K562 (cell line): ENCODE measurements at regions not wholly inside any gene's neighbourhood (a gene's known extent, or its start where the extent isn't known, plus 50 kb on each side); places are given as distances from the start of the nearest gene placed in this dataset.

Experiments used
- ATAC-seq: fragments of 200-7000 bp; cut with Tn5 transposase; 3 replicates; pipeline ENCODE4 v1.9.1; 2020; ENCODE audit warnings: moderate library complexity
- BruUV-seq: library from RNA; stranded (reverse); fragments of 400-500 nt; replicated peaks from 2 replicates; lab custom pipeline; 2021; lab: Mats Ljungman, UMichigan
- CTCF ChIA-PET: fragments of 300-600 bp; formaldehyde crosslinking; extraction: SDS; loops from one replicate; lab custom pipeline; 2021; ENCODE audit warnings: low intra/inter-chr PET ratio; lab: Yijun Ruan, JAX
- POLR2A ChIA-PET: fragments of 300-600, 350-650 bp; sonication (Branson Sonifier 250); formaldehyde crosslinking; extraction: SDS; loops from one replicate; lab custom pipeline; 2021; ENCODE audit warnings: antibody characterized with exemption, inconsistent platforms; lab: Yijun Ruan, JAX
- DNase-seq, 4 experiments: peaks; one replicate each; pipeline versions ENCODE4 v3.0.0 to v3.0.0-alpha.2; 2011 to 2018; ENCODE audit warnings: low spot score in 3 of 4, mixed read lengths in 3 of 4; ENCODE audit errors: extremely low read depth in 1 of 4
- FAIRE-seq: peaks from 2 replicates; lab custom pipeline; 2011; peaks lifted over from hg19 to GRCh38; lab: Jason Lieb, UNC
- H2AFZ ChIP-seq: 2 replicates; pipeline ENCODE4 v1.6.0; 2011; ENCODE audit warnings: low read depth, low read length, control low read depth, inconsistent platforms
- H3K27ac ChIP-seq: fragments of 200-600 bp; 3 replicates; pipeline ENCODE4 v1.8.0; 2011; ENCODE audit warnings: low read depth, mild to moderate bottlenecking, control low read depth, inconsistent platforms, low read length, moderate library complexity, mixed read lengths; ENCODE audit errors: extremely low read depth
- H3K27me3 ChIP-seq, 2 experiments: fragments of 300-600 bp in 1 of 2; 2 replicates in 1 of 2; 3 replicates in 1 of 2; pipeline versions ENCODE4 v1.6.0 to v1.8.0; 2011; ENCODE audit warnings: inconsistent platforms in 2 of 2, low read length in 2 of 2, mild to moderate bottlenecking in 1 of 2, mixed read lengths in 1 of 2, moderate library complexity in 1 of 2; ENCODE audit not compliant: control insufficient read depth in 2 of 2, insufficient read depth in 2 of 2
- H3K36me3 ChIP-seq: fragments of 300-600 bp; 3 replicates; pipeline ENCODE4 v1.8.0; 2011; ENCODE audit warnings: mild to moderate bottlenecking, low read length, inconsistent platforms; ENCODE audit not compliant: control insufficient read depth, insufficient read depth
- H3K4me1 ChIP-seq, 2 experiments: fragments of 200-600 bp in 1 of 2; replicated peaks in 1 of 2; 2 replicates in 1 of 2; 3 replicates in 1 of 2; pipeline versions ENCODE4 v1.5.1 to v1.8.0; 2011; ENCODE audit warnings: inconsistent platforms in 2 of 2, low read length in 2 of 2, mild to moderate bottlenecking in 1 of 2, mixed read lengths in 1 of 2, moderate library complexity in 1 of 2; ENCODE audit not compliant: control insufficient read depth in 2 of 2, insufficient read depth in 2 of 2
- H3K4me2 ChIP-seq: 2 replicates; pipeline ENCODE4 v1.6.1; 2011; ENCODE audit warnings: low read length, control low read depth, inconsistent platforms, mixed read lengths; ENCODE audit not compliant: insufficient read depth
- H3K4me3 ChIP-seq: fragments of 200-600 bp; sonication (generic), shearing (Covaris generic); 2 replicates; pipeline ENCODE4 v1.5.1; 2016; ENCODE audit warnings: control low read depth, inconsistent platforms
- H3K79me2 ChIP-seq: fragments of 200-600 bp; 3 replicates; pipeline ENCODE4 v1.8.0; 2011; ENCODE audit warnings: low read length, inconsistent platforms; ENCODE audit not compliant: control insufficient read depth, insufficient read depth
- H3K9ac ChIP-seq, 2 experiments: 2 replicates each; pipeline versions ENCODE4 v1.6.0 to v1.6.1; 2011; ENCODE audit warnings: low read depth in 2 of 2, low read length in 2 of 2, control low read depth in 1 of 2, inconsistent platforms in 1 of 2, mild to moderate bottlenecking in 1 of 2, mixed read lengths in 1 of 2; ENCODE audit not compliant: insufficient read depth in 1 of 2
- H3K9me1 ChIP-seq: one replicate; pipeline ENCODE4 v1.6.0; 2011; ENCODE audit warnings: inconsistent platforms, mild to moderate bottlenecking, low read length, moderate library complexity; ENCODE audit not compliant: control insufficient read depth, insufficient read depth
- H3K9me3 ChIP-seq: replicated peaks from 2 replicates; pipeline ENCODE4 v1.5.1; 2011; ENCODE audit warnings: low read depth, low read length, inconsistent platforms; ENCODE audit not compliant: control insufficient read depth, insufficient read depth
- H4K20me1 ChIP-seq: replicated peaks from 2 replicates; pipeline ENCODE4 v1.6.1; 2011; ENCODE audit warnings: low read length, inconsistent platforms, mixed read lengths; ENCODE audit not compliant: control insufficient read depth, insufficient read depth
- BRF2 ChIP-seq: IDR thresholded peaks from 3 replicates; pipeline ENCODE4 v1.6.1; 2011; ENCODE audit warnings: borderline replicate concordance, mild to moderate bottlenecking; ENCODE audit not compliant: insufficient read length, insufficient read depth
- CTBP1 ChIP-seq: fragments of 450-650 bp; IDR thresholded peaks from 2 replicates; pipeline ENCODE4 v1.6.1; 2016; ENCODE audit warnings: borderline replicate concordance
- DDX20 ChIP-seq: fragments of 450-650 bp; IDR thresholded peaks from 2 replicates; pipeline ENCODE4 v1.6.1; 2016; ENCODE audit warnings: missing genetic modification characterization, low read depth, mild to moderate bottlenecking, missing compliant biosample characterization, moderate library complexity
- ELF2 ChIP-seq: fragments of 250-450 bp; sonication (Bioruptor Pico); IDR thresholded peaks from 2 replicates; pipeline ENCODE4 v1.5.0; 2021; ENCODE audit warnings: mild to moderate bottlenecking
- GTF2E2 ChIP-seq: fragments of 200-800 bp; sonication (Bioruptor generic); IDR thresholded peaks from 2 replicates; pipeline ENCODE4 v1.6.1; 2016; ENCODE audit warnings: missing genetic modification characterization, missing compliant biosample characterization
- KDM1A ChIP-seq, 2 experiments: fragments of 450-650 bp; IDR thresholded peaks; 2 replicates each; pipeline ENCODE4 v1.6.1; 2016; ENCODE audit warnings: mild to moderate bottlenecking in 2 of 2
- MCM3 ChIP-seq: fragments of 450-650 bp; IDR thresholded peaks from 2 replicates; pipeline ENCODE4 v1.6.1; 2016
- NFXL1 ChIP-seq: fragments of 450-650 bp; formaldehyde crosslinking; IDR thresholded peaks from 2 replicates; pipeline ENCODE4 v1.4.0; 2021; ENCODE audit warnings: mild to moderate bottlenecking
- SMAD2 ChIP-seq: fragments of 150-350 bp; IDR thresholded peaks from 2 replicates; pipeline ENCODE4 v1.6.1; 2014; ENCODE audit warnings: low read depth, mild to moderate bottlenecking, low read length
- SNIP1 ChIP-seq: fragments of 450-650 bp; IDR thresholded peaks from 2 replicates; pipeline ENCODE4 v1.7.1; 2017; ENCODE audit warnings: low read depth, mild to moderate bottlenecking
- SNRNP70 ChIP-seq: fragments of 200-400 bp; formaldehyde crosslinking; optimal IDR thresholded peaks from 2 replicates; pipeline ENCODE3; 2017; ENCODE audit warnings: low read depth, low read length
- TSC22D4 ChIP-seq: fragments of 450-650 bp; IDR thresholded peaks from 2 replicates; pipeline ENCODE4 v1.6.1; 2016; ENCODE audit warnings: missing genetic modification characterization, missing biosample characterization, control low read depth
- ZFP1 ChIP-seq: fragments of 450-650 bp; formaldehyde crosslinking; IDR thresholded peaks from 2 replicates; pipeline ENCODE4 v1.4.0; 2020; ENCODE audit warnings: mild to moderate bottlenecking, mixed read lengths
- WGBS: fragments of 100-300 bp; shearing (Covaris generic); methylation state at CpG from one replicate; pipeline ENCODE4 v1.1.6; 2016; ENCODE audit warnings: low coverage, mixed read lengths; ENCODE audit not compliant: insufficient coverage; ENCODE audit errors: missing lambda C conversion rate; 5-methylcytosine and 5-hydroxymethylcytosine counted together
- in situ Hi-C: fragments of 300-500 bp; cut with MboI; formaldehyde crosslinking; loops from 4 replicates; pipeline ENCODE4 v1.15.0; 2018; ENCODE audit warnings: inconsistent platforms, mixed read lengths
- intact Hi-C: fragments of 100-400 bp; cut with micrococcal nuclease; formaldehyde crosslinking; loops from 2 replicates; pipeline ENCODE4 v1.14.2; 2022
- TF ChIP-seq, protein P1 (sequence below), 2 experiments: fragments of 450-650 bp; conservative IDR thresholded peaks; 2 replicates each; pipeline ENCODE4 v1.6.1; 2017; ENCODE audit warnings: mild to moderate bottlenecking in 2 of 2, moderate library complexity in 2 of 2
- TF ChIP-seq, protein P2 (sequence below), 2 experiments: IDR thresholded peaks; 2 replicates each; pipeline ENCODE4 v1.6.1; 2011; ENCODE audit warnings: borderline replicate concordance in 1 of 2, control low read depth in 1 of 2, low read depth in 1 of 2, low read length in 1 of 2, mild to moderate bottlenecking in 1 of 2, mixed read lengths in 1 of 2, moderate library complexity in 1 of 2; ENCODE audit not compliant: insufficient read depth in 1 of 2, insufficient read length in 1 of 2, poor library complexity in 1 of 2, severe bottlenecking in 1 of 2; ENCODE audit errors: extremely low read depth in 1 of 2

GRCh38 chr20:17822540-17823408, 123.0 kb downstream of the BANF2 start:
- POLR2A ChIA-PET = no interaction called here
- no peak overlapping the region for H3K9ac ChIP-seq
- BruUV-seq = no TSS peak
- no peak overlapping the region for H3K4me2 ChIP-seq
- ATAC-seq (no peak), FAIRE-seq (no peak), DNase-seq (no peak)
- TF ChIP-seq CTBP1 (no peak), BRF2 (no peak), GTF2E2 (tag) (no peak), ZFP1 (CRISPR knock-in tag) (no peak), SNRNP70 (no peak), MCM3 (no peak), DDX20 (tag) (no peak), SNIP1 (no peak), TSC22D4 (tag) (no peak), ELF2 (no peak), SMAD2 (no peak), KDM1A (IDR thresholded peaks at IDR 0.05) (no peak), NFXL1 (CRISPR knock-in tag) (no peak)
- TF ChIP-seq, protein P1, sequence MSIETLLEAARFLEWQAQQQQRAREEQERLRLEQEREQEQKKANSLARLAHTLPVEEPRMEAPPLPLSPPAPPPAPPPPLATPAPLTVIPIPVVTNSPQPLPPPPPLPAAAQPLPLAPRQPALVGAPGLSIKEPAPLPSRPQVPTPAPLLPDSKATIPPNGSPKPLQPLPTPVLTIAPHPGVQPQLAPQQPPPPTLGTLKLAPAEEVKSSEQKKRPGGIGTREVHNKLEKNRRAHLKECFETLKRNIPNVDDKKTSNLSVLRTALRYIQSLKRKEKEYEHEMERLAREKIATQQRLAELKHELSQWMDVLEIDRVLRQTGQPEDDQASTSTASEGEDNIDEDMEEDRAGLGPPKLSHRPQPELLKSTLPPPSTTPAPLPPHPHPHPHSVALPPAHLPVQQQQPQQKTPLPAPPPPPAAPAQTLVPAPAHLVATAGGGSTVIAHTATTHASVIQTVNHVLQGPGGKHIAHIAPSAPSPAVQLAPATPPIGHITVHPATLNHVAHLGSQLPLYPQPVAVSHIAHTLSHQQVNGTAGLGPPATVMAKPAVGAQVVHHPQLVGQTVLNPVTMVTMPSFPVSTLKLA (conservative IDR thresholded peaks at IDR 0.05) = no peak
- TF ChIP-seq, protein P2, sequence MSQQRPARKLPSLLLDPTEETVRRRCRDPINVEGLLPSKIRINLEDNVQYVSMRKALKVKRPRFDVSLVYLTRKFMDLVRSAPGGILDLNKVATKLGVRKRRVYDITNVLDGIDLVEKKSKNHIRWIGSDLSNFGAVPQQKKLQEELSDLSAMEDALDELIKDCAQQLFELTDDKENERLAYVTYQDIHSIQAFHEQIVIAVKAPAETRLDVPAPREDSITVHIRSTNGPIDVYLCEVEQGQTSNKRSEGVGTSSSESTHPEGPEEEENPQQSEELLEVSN (IDR thresholded peaks at IDR 0.05; ENCODE audit: borderline replicate concordance in 1 of 2, extremely low read depth in 1 of 2, insufficient read depth in 1 of 2, insufficient read length in 1 of 2, low read depth in 1 of 2, low read length in 1 of 2, poor library complexity in 1 of 2, severe bottlenecking in 1 of 2) = no peak
- no peaks in the 10 kb centered on the region for H3K9me1 ChIP-seq
- H3K4me3 ChIP-seq = no peak overlapping the region
- intact Hi-C loops = no loop called here
- H3K36me3 ChIP-seq = no peaks in the 10 kb centered on the region
- CTCF ChIA-PET = no interaction called here
- H3K27ac ChIP-seq = no peak overlapping the region
- in situ Hi-C loops = no loop called here
- H3K79me2 ChIP-seq = no peaks in the 10 kb centered on the region
- H4K20me1 ChIP-seq = no peaks in the 10 kb centered on the region
- H3K4me1 ChIP-seq = no peaks in the 10 kb centered on the region
- H3K9me3 ChIP-seq = no peaks in the 10 kb centered on the region
- H3K27me3 ChIP-seq = peaks cover 0 to 5% of the 10 kb centered on the region in 2 experiments; a peak in 2 of 5 replicates
- no peak overlapping the region for H2AFZ ChIP-seq
- WGBS = 14% methylated on average over 13 of the region's 15 CpGs
